ENCODE measurements at regions not wholly inside any gene's neighbourhood (a gene's known extent, or its start where the extent isn't known, plus 50 kb on each side); places are given as distances from the start of the nearest gene placed in this dataset.

DNA sequence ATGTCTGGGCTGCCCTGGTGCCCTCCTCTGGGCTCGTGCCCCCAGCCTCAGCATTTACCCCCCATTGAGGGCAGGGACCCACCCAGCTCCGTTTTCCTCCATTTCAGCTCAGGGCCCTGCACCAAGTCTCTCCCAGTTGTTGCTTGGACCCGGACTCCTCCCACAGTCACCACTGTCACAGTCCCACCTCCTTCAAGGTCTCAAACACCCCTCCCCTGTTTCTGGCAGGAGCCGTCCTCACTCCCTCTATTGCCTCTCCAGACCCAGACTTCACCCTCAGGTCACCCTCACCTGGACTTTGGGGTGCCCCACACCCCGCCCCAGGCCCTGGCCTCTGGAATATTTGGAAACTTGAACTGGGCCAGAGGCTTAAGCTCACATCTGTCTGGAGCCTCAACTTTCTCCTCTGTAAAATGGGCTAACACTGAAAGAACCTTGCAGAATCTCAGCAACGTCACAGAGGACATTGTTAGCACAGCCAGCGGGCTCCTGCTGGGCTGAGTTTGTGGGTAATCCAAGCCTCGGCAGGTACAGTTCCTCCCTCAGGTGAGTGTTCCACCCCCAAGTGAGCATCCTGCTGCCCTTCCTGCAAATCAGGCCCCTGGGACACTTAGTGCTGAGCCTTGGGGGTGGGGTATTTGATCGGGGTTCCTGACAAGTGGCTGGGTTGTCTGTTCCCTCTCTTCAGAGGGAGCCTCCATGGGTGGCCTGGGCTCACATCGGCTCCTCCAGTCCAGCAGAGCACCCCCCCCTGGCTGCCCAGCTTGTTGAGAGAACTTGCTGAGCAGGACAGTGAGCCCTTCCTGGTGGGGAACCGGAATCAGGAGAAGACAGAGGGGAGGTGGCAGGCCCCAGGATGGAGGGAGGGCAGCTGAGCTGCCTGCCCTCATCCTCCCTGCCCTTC is 130.1 kb downstream of the C9orf50 start:
- CTCF ChIA-PET, result no interaction called here
- no peaks in the 10 kb centered on the region for H3K27me3 Mint-ChIP-seq (ENCODE audit: low read depth)
- H3K36me3 Mint-ChIP-seq (ENCODE audit: low read depth), result peaks cover 31% of the 10 kb centered on the region
- peak overlapping the region; percentile 94 for H3K27ac Mint-ChIP-seq
- H3K4me3 Mint-ChIP-seq, result peak overlapping the region; percentile 92
- intact Hi-C loops (cut with micrococcal nuclease), result no loop called here
- peaks cover 50% of the 10 kb centered on the region for H3K4me1 Mint-ChIP-seq (ENCODE audit: low read depth)
- H3K9me3 Mint-ChIP-seq, result no peaks in the 10 kb centered on the region
- DNase-seq, result no peak

- DNase-seq, result peak; percentile 60
- H3K4me3 Mint-ChIP-seq, result peak overlapping the region; percentile 92
- intact Hi-C loops (cut with micrococcal nuclease), result loop anchor here (2.0 to 5.0 kb wide), 5 partner anchors 77 to 348 kb away; no protein-coding TSS in a partner anchor
- H3K9me3 Mint-ChIP-seq, result no peaks in the 10 kb centered on the region
- peaks cover 52% of the 10 kb centered on the region for H3K4me1 Mint-ChIP-seq (ENCODE audit: low read depth)
- peaks cover 28% of the 10 kb centered on the region for H3K36me3 Mint-ChIP-seq (ENCODE audit: low read depth)
- CTCF ChIA-PET, result interaction anchor here (1.0 kb wide), 1 partner anchor 123 kb away, joined by 4 read pairs; no protein-coding TSS in a partner anchor
- H3K27me3 Mint-ChIP-seq (ENCODE audit: low read depth), result no peaks in the 10 kb centered on the region
- peak overlapping the region; percentile 94 for H3K27ac Mint-ChIP-seq
Measured at GRCh38 chr9:129489838-129490582, 130.9 kb downstream of the C9orf50 start.

GRCh38 chr9:129487658-129488483 is 133.0 kb downstream of the C9orf50 start:
- H3K9me3 Mint-ChIP-seq, result no peaks in the 10 kb centered on the region
- H3K27me3 Mint-ChIP-seq (ENCODE audit: low read depth), result no peaks in the 10 kb centered on the region
- peaks cover 22% of the 10 kb centered on the region for H3K36me3 Mint-ChIP-seq (ENCODE audit: low read depth)
- H3K27ac Mint-ChIP-seq, result peak overlapping the region; percentile 100
- CTCF ChIA-PET, result no interaction called here
- H3K4me1 Mint-ChIP-seq (ENCODE audit: low read depth), result peaks cover 62% of the 10 kb centered on the region
- intact Hi-C loops (cut with micrococcal nuclease), result loop anchor here (1.0 to 5.0 kb wide), 9 partner anchors 8 to 346 kb away; no protein-coding TSS in a partner anchor
- peak overlapping the region; percentile 93 for H3K4me3 Mint-ChIP-seq
- DNase-seq, result peak; percentile 75

DNA sequence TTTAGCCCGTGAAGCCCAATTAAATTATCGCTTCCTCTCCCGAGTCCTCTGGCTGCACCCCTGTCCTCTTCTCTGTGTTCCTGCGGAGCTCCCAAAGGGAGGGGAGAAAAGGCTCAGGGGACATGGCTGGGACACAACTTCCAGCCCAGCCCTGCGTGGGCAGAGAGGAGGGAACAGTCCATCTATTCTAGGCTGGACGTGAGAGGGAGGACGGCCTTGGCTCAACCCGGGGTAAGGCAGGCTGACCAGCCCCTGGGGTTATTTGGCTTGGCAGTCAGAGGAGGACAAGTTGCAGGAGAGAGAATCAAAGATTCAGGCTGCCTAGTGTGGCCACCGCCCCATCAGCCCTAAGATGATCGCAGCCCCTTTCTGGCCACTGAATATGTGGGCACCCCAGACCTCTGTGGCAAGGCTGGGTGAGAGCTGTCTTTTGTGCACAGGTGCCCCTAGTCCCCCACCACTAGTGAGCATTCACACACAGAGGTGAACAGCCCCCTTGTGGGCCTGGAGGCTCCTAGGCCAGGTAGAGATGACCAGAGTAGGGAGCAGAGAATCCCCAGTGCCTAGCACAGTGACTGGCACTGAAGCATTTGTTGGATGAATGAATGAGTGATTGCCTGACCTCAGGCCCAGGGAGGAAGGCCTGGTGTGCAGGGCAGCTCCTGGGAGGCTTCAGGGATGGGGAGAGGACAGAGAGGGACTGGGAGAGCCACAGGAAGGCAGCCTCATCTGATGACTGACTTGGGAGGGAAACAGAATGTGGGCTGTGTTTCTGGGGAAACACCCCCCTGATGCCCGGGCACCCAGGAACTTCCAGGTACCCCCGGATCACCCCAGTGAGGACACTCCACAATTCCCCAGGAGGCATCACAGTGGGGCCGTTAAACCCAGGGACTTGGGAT is 133.9 kb downstream of the C9orf50 start:
- peaks cover 59% of the 10 kb centered on the region for H3K4me1 Mint-ChIP-seq (ENCODE audit: low read depth)
- CTCF ChIA-PET, result interaction anchor here (1.1 kb wide), 1 partner anchor 369 kb away, joined by 3 read pairs; no protein-coding TSS in a partner anchor

DNA sequence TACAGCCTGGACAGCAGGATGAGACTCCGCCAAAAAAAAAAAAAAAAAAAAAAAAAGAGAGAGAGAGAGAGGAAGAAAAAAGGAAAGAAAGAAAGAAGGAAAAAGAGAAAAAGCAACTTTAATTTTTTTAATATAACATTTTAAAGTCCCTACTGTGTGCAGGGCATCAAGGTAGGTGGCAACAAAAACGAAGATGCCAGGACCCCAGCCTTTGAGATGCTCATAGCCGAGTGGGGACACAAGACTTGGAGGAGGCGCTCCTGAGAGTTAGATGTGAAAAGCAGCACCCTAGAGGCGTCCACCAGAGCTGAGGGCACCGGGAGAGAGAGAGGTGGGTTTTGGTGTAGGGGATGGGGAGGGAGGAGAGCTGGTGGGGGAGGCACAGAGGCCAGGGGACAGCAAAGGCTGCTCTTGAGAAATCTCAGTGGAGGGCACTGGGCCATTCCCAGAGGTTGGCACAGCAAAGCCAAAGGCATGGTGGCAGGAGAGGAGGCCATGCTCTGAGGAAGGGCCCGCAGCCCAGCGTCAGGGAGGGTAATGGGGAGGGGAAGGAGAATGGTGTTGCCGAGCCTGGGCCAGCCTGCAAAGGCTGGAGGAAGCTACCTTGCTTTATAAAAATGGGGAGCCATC is 135.6 kb downstream of the C9orf50 start:
- peaks cover 7% of the 10 kb centered on the region for H3K36me3 Mint-ChIP-seq (ENCODE audit: low read depth)
- H3K4me1 Mint-ChIP-seq (ENCODE audit: low read depth), result peaks cover 46% of the 10 kb centered on the region
- no peak for DNase-seq
- no peaks in the 10 kb centered on the region for H3K9me3 Mint-ChIP-seq
- CTCF ChIA-PET, result no interaction called here
- no peaks in the 10 kb centered on the region for H3K27me3 Mint-ChIP-seq (ENCODE audit: low read depth)
- H3K27ac Mint-ChIP-seq, result peak overlapping the region; percentile 71
- H3K4me3 Mint-ChIP-seq, result no peak overlapping the region
- intact Hi-C loops (cut with micrococcal nuclease), result loop anchor here (5.0 kb wide), 4 partner anchors 82 to 343 kb away; no protein-coding TSS in a partner anchor

More for the DNA sequence above, 133.9 kb downstream of the C9orf50 start:
- no peaks in the 10 kb centered on the region for H3K27me3 Mint-ChIP-seq (ENCODE audit: low read depth)
- H3K4me3 Mint-ChIP-seq, result peak overlapping the region; percentile 93
- intact Hi-C loops (cut with micrococcal nuclease), result loop anchor here (5.0 kb wide), 4 partner anchors 80 to 345 kb away; no protein-coding TSS in a partner anchor
- peaks cover 18% of the 10 kb centered on the region for H3K36me3 Mint-ChIP-seq (ENCODE audit: low read depth)
- peak overlapping the region; percentile 100 for H3K27ac Mint-ChIP-seq
- H3K9me3 Mint-ChIP-seq, result no peaks in the 10 kb centered on the region
- peak; percentile 28 for DNase-seq

DNA sequence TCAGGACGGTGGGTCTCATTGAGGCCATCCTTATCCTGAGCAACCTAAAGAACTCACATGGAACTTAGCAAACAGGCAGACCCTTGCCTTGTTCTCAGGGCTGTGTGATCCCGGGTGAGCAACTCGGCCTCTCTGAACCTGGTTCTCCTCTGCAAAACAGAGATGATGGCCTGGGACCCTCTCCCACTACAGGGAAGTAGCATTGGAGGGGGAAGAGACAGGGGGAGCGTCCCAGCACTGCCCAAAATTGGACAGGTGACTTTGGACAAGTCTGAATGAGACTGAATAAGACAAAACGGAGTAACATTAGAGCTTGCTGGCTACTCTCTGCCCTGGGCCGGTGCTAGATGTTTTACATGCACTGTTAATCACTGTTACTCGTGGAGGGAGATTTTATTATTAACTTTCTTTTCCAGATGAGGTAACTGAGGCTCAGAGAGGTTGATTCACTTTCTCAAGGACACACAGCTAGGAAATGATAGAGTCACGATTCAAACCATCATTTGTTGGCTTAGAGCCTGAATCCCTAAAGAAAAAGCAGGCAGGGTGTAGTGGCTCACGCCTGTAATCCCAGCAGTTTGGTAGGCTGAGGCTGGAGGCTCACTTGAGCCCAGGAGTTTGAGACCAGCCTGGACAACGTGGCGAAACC is 136.4 kb downstream of the C9orf50 start:
- CTCF ChIA-PET, result interaction anchor here (2.2 kb wide), 1 partner anchor 25 kb away, joined by 8 read pairs; no protein-coding TSS in a partner anchor
- H3K4me3 Mint-ChIP-seq, result peak overlapping the region; percentile 27
- no peaks in the 10 kb centered on the region for H3K27me3 Mint-ChIP-seq (ENCODE audit: low read depth)
- DNase-seq, result no peak
- peaks cover 4% of the 10 kb centered on the region for H3K36me3 Mint-ChIP-seq (ENCODE audit: low read depth)
- peak overlapping the region; percentile 68 for H3K27ac Mint-ChIP-seq
- H3K9me3 Mint-ChIP-seq, result no peaks in the 10 kb centered on the region
- intact Hi-C loops (cut with micrococcal nuclease), result no loop called here
- peaks cover 44% of the 10 kb centered on the region for H3K4me1 Mint-ChIP-seq (ENCODE audit: low read depth)

- peak; percentile 68 for DNase-seq
- CTCF ChIA-PET, result interaction anchor here (1.0 to 2.2 kb wide), 2 partner anchors 24 to 310 kb away, joined by 3 to 8 read pairs; no protein-coding TSS in a partner anchor
- Mint-ChIP-seq H3K4me3 (peak overlapping the region; percentile 60), H3K4me1 (ENCODE audit: low read depth) (peaks cover 44% of the 10 kb centered on the region), H3K9me3 (no peaks in the 10 kb centered on the region), H3K27me3 (ENCODE audit: low read depth) (no peaks in the 10 kb centered on the region), H3K27ac (peak overlapping the region; percentile 68), H3K36me3 (ENCODE audit: low read depth) (no peaks in the 10 kb centered on the region)
- intact Hi-C loops (cut with micrococcal nuclease), result no loop called here
Measured at GRCh38 chr9:129483415-129484351, 137.2 kb downstream of the C9orf50 start.

DNA sequence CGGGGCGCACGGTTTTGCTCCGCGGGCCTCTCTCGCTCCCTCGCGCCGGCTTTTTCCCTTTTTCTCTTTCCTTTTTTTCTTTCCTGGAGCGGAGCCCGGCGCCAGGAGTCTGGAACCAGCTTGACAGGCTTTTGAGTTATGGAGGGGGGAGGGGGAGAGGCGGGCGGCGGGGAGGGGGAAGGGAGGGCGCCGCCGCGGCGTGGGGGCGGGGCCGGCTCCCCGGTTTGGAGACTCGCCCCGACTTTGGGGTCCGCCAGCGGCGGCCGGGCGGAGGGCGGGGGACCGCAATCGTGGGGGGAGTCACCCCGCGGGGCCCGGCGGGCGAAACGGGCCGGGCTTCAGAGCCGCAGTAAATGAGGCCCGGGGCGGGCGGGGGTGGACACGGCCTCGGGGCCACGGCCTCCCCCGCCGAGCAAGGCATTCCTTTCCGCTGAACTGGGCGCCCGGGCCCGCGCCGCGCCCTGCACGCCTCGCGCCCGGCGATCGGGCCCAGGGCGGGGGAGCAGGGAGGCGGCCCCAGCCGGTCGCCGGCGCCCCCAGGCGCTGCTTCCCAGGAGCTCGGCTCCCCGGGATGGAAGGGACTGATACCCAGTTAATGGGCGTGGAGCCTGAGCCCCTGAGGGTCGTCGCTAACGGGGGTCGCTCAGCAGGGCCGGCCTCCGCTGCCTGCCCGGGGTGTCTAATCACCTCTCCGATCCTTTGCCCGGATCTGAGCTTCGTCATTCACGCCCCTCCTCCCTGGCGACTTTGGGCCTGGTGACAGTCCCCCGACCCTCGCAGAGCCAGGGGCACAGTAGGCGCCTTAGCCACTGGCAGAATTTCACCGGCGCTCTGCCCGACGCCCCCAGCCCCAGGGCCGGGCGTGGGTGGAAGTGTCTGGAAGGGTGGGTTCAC is 138.1 kb downstream of the C9orf50 start:
- H3K4me1 Mint-ChIP-seq (ENCODE audit: low read depth), result peaks cover 41% of the 10 kb centered on the region
- H3K27me3 Mint-ChIP-seq (ENCODE audit: low read depth), result no peaks in the 10 kb centered on the region
- intact Hi-C loops (cut with micrococcal nuclease), result no loop called here
- H3K36me3 Mint-ChIP-seq (ENCODE audit: low read depth), result no peaks in the 10 kb centered on the region
- H3K27ac Mint-ChIP-seq, result no peak overlapping the region
- peak overlapping the region; percentile 60 for H3K4me3 Mint-ChIP-seq
- DNase-seq, result no peak
- H3K9me3 Mint-ChIP-seq, result no peaks in the 10 kb centered on the region
- CTCF ChIA-PET, result interaction anchor here (1.0 to 2.2 kb wide), 3 partner anchors 13 to 309 kb away, joined by 3 to 8 read pairs (median 5); no protein-coding TSS in a partner anchor
